ENCODE measurements at regions not wholly inside any gene's neighbourhood (a gene's known extent, or its start where the extent isn't known, plus 50 kb on each side); places are given as distances from the start of the nearest gene placed in this dataset.

GRCh38 chr13:65090186-65090585 lies 2139.9 kb downstream of the PCDH9 start:
- no peak for TF ChIP-seq CTCF (IDR thresholded peaks at IDR 0.05; ENCODE audit: low read depth, low read length)
- no peak for TF ChIP-seq EZH2phosphoT487 (IDR thresholded peaks at IDR 0.05; ENCODE audit: low read depth)
